ENCODE measurements at regions not wholly inside any gene's neighbourhood (a gene's known extent, or its start where the extent isn't known, plus 50 kb on each side); places are given as distances from the start of the nearest gene placed in this dataset.
A peak's percentile ranks its signal among the peaks of the same experiment; 100 is the strongest.

DNA sequence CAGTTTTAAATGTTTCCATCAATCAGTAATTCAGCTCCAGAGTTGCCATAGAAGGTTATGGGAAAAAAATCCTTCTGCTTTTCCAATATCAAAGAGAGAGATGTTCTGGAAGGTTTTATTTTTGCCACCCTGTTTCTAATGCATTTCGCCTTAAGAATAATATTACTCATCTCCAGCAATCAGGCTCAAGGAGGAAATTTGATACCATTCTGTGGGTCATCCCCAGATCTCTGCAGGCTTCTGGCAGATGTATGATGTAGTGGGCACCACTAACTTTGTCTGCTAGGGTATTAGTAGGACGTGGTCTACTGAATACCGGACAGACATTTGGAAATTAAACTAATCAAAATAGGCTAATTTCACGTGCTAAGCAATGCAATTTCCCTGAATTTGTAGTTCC, 645.4 kb upstream of the TENM3 start:
- TF ChIP-seq, protein P1, sequence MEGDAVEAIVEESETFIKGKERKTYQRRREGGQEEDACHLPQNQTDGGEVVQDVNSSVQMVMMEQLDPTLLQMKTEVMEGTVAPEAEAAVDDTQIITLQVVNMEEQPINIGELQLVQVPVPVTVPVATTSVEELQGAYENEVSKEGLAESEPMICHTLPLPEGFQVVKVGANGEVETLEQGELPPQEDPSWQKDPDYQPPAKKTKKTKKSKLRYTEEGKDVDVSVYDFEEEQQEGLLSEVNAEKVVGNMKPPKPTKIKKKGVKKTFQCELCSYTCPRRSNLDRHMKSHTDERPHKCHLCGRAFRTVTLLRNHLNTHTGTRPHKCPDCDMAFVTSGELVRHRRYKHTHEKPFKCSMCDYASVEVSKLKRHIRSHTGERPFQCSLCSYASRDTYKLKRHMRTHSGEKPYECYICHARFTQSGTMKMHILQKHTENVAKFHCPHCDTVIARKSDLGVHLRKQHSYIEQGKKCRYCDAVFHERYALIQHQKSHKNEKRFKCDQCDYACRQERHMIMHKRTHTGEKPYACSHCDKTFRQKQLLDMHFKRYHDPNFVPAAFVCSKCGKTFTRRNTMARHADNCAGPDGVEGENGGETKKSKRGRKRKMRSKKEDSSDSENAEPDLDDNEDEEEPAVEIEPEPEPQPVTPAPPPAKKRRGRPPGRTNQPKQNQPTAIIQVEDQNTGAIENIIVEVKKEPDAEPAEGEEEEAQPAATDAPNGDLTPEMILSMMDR (IDR thresholded peaks at IDR 0.05; ENCODE audit: borderline replicate concordance, extremely low read depth, insufficient read depth): no peak
- Histone ChIP-seq H3K4me3 (ENCODE audit: low read length in 3 of 3) (no peak overlapping the region), H3K27me3 (ENCODE audit: control insufficient read depth, insufficient read depth, low read length) (no peaks in the 10 kb centered on the region), H3K36me3 (ENCODE audit: control insufficient read depth in 2 of 3, insufficient read depth in 3 of 3, low read length in 3 of 3) (no peaks in the 10 kb centered on the region), H3K9me3 (ENCODE audit: control insufficient read depth in 2 of 3, insufficient read depth in 1 of 3, low read length in 3 of 3) (no peaks in the 10 kb centered on the region), H3K9ac (ENCODE audit: low read length in 3 of 3) (no peak overlapping the region), H3K27ac (ENCODE audit: low read depth in 2 of 2, low read length in 2 of 2) (no peak overlapping the region), H3K4me1 (ENCODE audit: control insufficient read depth in 2 of 3, insufficient read depth in 2 of 3, low read depth in 1 of 3, low read length in 3 of 3) (no peaks in the 10 kb centered on the region)
- intact Hi-C loops (cut with DNase I): no loop called here
- DNase-seq: peak in 1 of 5 donors; percentile 7
- FAIRE-seq: no peak

DNA sequence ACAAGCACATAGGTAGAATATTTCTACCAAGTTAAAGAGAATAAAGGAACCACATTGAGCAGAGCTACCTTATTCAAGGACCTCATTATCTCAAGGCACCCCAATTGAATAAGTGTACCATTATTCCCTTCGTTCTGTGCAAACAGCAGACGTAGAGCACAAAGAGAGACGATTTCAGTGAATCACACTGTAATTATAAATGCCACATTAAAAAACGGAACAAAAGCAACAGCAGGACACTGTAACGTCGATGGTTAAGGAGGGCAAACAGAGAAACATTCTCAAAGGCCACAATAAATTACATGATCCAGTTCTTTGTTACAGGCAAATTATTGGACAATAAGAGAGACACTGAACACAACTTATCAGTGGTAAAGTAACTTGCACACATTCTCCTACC, 644.1 kb upstream of the TENM3 start:
- no peak for FAIRE-seq
- Histone ChIP-seq H3K27ac (ENCODE audit: low read depth in 2 of 2, low read length in 2 of 2) (no peak overlapping the region), H3K4me3 (ENCODE audit: low read length in 3 of 3) (no peak overlapping the region), H3K27me3 (ENCODE audit: control insufficient read depth, insufficient read depth, low read length) (no peaks in the 10 kb centered on the region), H3K9ac (ENCODE audit: low read length in 3 of 3) (no peak overlapping the region), H3K36me3 (ENCODE audit: control insufficient read depth in 2 of 3, insufficient read depth in 3 of 3, low read length in 3 of 3) (no peaks in the 10 kb centered on the region), H3K9me3 (ENCODE audit: control insufficient read depth in 2 of 3, insufficient read depth in 1 of 3, low read length in 3 of 3) (no peaks in the 10 kb centered on the region), H3K4me1 (ENCODE audit: control insufficient read depth in 2 of 3, insufficient read depth in 2 of 3, low read depth in 1 of 3, low read length in 3 of 3) (no peaks in the 10 kb centered on the region)
- intact Hi-C loops (cut with DNase I): no loop called here
- DNase-seq: no peak
- TF ChIP-seq, protein P1 (IDR thresholded peaks at IDR 0.05; ENCODE audit: borderline replicate concordance, extremely low read depth, insufficient read depth): no peak

DNA sequence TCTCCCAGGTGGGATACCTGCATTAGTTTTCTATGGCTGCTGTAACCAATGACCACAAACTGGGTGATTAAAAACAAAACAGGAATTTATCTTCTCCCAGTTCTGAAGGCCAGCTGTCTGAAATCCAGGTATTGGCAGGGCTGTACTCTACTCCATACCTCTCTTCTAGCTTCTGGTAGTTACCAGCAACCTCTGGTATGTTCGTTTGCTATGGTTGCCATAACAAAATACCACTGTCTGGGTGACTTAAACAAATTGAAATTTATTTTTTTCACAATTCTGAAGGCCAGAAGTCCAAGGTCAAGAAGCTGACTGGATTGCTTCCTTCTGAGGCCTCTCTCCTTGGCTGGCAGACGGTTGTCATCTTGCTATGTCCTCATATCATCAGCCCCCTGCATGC, 642.1 kb upstream of the TENM3 start:
- no peaks in the 10 kb centered on the region for H3K4me1 ChIP-seq (ENCODE audit: control insufficient read depth in 2 of 3, insufficient read depth in 2 of 3, low read depth in 1 of 3, low read length in 3 of 3)
- no peaks in the 10 kb centered on the region for H3K36me3 ChIP-seq (ENCODE audit: control insufficient read depth in 2 of 3, insufficient read depth in 3 of 3, low read length in 3 of 3)
- TF ChIP-seq, protein P1 (IDR thresholded peaks at IDR 0.05; ENCODE audit: borderline replicate concordance, extremely low read depth, insufficient read depth): no peak
- no peak for FAIRE-seq
- no peaks in the 10 kb centered on the region for H3K27me3 ChIP-seq (ENCODE audit: control insufficient read depth, insufficient read depth, low read length)
- no peak overlapping the region for H3K27ac ChIP-seq (ENCODE audit: low read depth in 2 of 2, low read length in 2 of 2)
- no peak overlapping the region for H3K9ac ChIP-seq (ENCODE audit: low read length in 3 of 3)
- DNase-seq: no peak
- H3K4me3 ChIP-seq (ENCODE audit: low read length in 3 of 3): no peak overlapping the region
- no peaks in the 10 kb centered on the region for H3K9me3 ChIP-seq (ENCODE audit: control insufficient read depth in 2 of 3, insufficient read depth in 1 of 3, low read length in 3 of 3)
- intact Hi-C loops (cut with DNase I): no loop called here

DNA sequence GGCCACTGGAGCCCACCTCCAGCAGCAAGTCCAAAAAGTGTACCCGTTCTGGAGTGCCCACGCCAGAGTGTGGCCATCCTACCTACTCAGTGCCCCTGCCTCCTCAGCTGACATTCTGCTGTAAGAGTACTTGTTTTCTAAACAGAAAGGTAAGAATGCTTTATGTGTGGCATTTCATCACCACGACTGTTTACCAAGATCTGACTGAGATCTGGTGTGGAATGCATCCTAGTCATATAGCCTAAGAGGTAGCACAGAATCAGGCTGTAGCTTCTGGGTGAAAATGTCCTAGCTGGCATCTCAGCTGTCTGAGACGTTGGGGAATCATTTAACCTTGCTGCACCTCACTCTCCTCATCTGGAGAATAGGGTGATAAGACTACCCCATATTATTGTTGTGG, 638.7 kb upstream of the TENM3 start:
- TF ChIP-seq, protein P1 (IDR thresholded peaks at IDR 0.05; ENCODE audit: borderline replicate concordance, extremely low read depth, insufficient read depth): no peak
- Histone ChIP-seq H3K36me3 (ENCODE audit: control insufficient read depth in 2 of 3, insufficient read depth in 3 of 3, low read length in 3 of 3) (no peaks in the 10 kb centered on the region), H3K9ac (ENCODE audit: low read length in 3 of 3) (no peak overlapping the region), H3K27me3 (ENCODE audit: control insufficient read depth, insufficient read depth, low read length) (no peaks in the 10 kb centered on the region), H3K4me3 (ENCODE audit: low read length in 3 of 3) (no peak overlapping the region), H3K4me1 (ENCODE audit: control insufficient read depth in 2 of 3, insufficient read depth in 2 of 3, low read depth in 1 of 3, low read length in 3 of 3) (no peaks in the 10 kb centered on the region), H3K27ac (ENCODE audit: low read depth in 2 of 2, low read length in 2 of 2) (no peak overlapping the region), H3K9me3 (ENCODE audit: control insufficient read depth in 2 of 3, insufficient read depth in 1 of 3, low read length in 3 of 3) (no peaks in the 10 kb centered on the region)
- FAIRE-seq (no peak), DNase-seq (no peak)
- intact Hi-C loops (cut with DNase I): no loop called here

Data from kidney (tissue), 13 donors.